Osteocyte (in vitro differentiated cells): ENCODE measurements at regions not wholly inside any gene's neighbourhood (a gene's known extent, or its start where the extent isn't known, plus 50 kb on each side); places are given as distances from the start of the nearest gene placed in this dataset.

Source experiments
- DNase-seq: peaks from one replicate; pipeline ENCODE4 v3.0.0; 2021; ENCODE audit warnings: mixed read lengths; ENCODE audit not compliant: unreplicated experiment; ENCODE audit errors: extremely low spot score
- H3K27ac Mint-ChIP-seq: one replicate; pipeline ENCODE4 v1.8.0; 2021; ENCODE audit warnings: mild to moderate bottlenecking, mixed read lengths; ENCODE audit not compliant: unreplicated experiment
- H3K27me3 Mint-ChIP-seq: one replicate; pipeline ENCODE4 v1.8.0; 2021; ENCODE audit warnings: mixed read lengths; ENCODE audit not compliant: unreplicated experiment
- H3K36me3 Mint-ChIP-seq: one replicate; pipeline ENCODE4 v1.8.0; 2021; ENCODE audit warnings: mixed read lengths; ENCODE audit not compliant: unreplicated experiment
- H3K4me1 Mint-ChIP-seq: one replicate; pipeline ENCODE4 v1.8.0; 2021; ENCODE audit warnings: mixed read lengths; ENCODE audit not compliant: unreplicated experiment
- H3K4me3 Mint-ChIP-seq: one replicate; pipeline ENCODE4 v1.8.0; 2021; ENCODE audit warnings: mild to moderate bottlenecking, moderate library complexity, mixed read lengths; ENCODE audit not compliant: unreplicated experiment
- H3K9me3 Mint-ChIP-seq: one replicate; pipeline ENCODE4 v1.8.0; 2021; ENCODE audit warnings: mixed read lengths; ENCODE audit not compliant: unreplicated experiment
- TF ChIP-seq, protein P1 (sequence below): fragments of 200-600 bp; sonication (generic); IDR thresholded peaks from 2 replicates; pipeline ENCODE4 v1.5.0; 2021; ENCODE audit warnings: antibody characterized with exemption, mild to moderate bottlenecking, moderate library complexity

DNA sequence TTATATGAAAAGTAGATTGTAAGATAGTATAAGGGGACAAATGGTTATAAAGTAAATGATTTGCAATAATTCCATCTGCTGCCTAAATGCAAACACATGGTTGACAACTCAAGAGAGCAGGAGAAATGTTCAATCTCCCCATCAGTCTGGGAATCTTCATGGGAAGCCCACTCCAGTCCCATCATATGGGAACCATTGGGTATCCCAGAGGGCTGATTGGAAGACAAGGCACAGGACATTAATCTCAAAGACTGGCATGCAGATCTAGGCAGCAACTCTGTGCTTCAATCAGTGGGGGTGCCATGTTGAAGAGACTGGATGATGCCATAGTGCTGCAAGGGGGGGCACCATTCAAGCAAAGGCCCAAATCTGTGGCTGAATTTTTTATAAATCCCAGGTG is 193.1 kb upstream of the PDE4D start:
- Mint-ChIP-seq H3K27ac (no peak overlapping the region), H3K27me3 (no peaks in the 10 kb centered on the region), H3K36me3 (no peaks in the 10 kb centered on the region), H3K4me1 (no peaks in the 10 kb centered on the region), H3K9me3 (peaks cover 19% of the 10 kb centered on the region), H3K4me3 (no peak overlapping the region)
- TF ChIP-seq, protein P1, sequence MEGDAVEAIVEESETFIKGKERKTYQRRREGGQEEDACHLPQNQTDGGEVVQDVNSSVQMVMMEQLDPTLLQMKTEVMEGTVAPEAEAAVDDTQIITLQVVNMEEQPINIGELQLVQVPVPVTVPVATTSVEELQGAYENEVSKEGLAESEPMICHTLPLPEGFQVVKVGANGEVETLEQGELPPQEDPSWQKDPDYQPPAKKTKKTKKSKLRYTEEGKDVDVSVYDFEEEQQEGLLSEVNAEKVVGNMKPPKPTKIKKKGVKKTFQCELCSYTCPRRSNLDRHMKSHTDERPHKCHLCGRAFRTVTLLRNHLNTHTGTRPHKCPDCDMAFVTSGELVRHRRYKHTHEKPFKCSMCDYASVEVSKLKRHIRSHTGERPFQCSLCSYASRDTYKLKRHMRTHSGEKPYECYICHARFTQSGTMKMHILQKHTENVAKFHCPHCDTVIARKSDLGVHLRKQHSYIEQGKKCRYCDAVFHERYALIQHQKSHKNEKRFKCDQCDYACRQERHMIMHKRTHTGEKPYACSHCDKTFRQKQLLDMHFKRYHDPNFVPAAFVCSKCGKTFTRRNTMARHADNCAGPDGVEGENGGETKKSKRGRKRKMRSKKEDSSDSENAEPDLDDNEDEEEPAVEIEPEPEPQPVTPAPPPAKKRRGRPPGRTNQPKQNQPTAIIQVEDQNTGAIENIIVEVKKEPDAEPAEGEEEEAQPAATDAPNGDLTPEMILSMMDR: no peak
- DNase-seq: no peak

DNA sequence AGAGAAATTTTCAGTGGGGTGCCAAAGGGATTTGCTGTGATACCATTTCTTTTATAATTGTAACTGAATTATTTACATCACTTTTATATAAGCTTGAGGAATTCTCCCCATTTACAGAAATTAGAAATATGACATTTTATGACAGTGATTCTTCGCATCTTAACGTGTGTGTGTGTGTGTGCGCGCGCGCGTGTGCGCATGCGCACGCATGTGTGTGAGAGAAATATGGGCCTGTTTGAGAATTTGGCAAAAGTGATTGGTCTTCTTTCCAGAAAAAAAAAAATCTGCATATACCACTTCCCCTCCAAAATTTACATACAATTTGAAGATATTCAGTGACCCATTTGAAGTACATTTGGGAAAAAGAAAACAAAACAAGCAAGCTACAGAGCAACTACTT is 190.7 kb upstream of the PDE4D start:
- H3K36me3 Mint-ChIP-seq: no peaks in the 10 kb centered on the region
- no peaks in the 10 kb centered on the region for H3K4me1 Mint-ChIP-seq

DNA sequence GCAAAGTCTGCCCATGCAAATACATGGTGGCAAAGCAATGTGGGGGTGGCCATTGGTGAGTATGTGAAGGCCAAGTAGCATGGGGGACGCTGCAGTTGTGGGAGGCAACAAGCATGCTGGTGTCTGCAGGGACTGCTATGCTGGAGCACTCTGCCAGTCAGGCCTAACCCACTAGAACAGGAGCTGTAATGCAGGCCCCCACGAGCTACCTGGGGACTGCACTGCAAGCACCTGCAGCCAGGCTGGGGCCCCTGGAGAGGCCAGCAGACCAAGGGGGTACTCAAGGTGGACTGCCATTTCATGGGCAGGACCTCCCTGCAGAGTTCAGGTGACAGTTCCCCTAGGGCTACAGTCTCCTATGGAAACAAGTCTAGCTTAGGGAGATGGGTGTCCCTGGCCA is 183.8 kb upstream of the PDE4D start:
- no peaks in the 10 kb centered on the region for H3K27me3 Mint-ChIP-seq
- peaks cover 39% of the 10 kb centered on the region for H3K9me3 Mint-ChIP-seq
- H3K4me1 Mint-ChIP-seq: no peaks in the 10 kb centered on the region
- DNase-seq: no peak
- TF ChIP-seq, protein P1: no peak
- H3K4me3 Mint-ChIP-seq: no peak overlapping the region
- no peaks in the 10 kb centered on the region for H3K36me3 Mint-ChIP-seq
- no peak overlapping the region for H3K27ac Mint-ChIP-seq

More for the DNA sequence above, 190.7 kb upstream of the PDE4D start:
- H3K9me3 Mint-ChIP-seq: peaks cover 25% of the 10 kb centered on the region
- H3K4me3 Mint-ChIP-seq: no peak overlapping the region
- H3K27ac Mint-ChIP-seq: no peak overlapping the region
- TF ChIP-seq, protein P1: no peak
- DNase-seq: no peak
- H3K27me3 Mint-ChIP-seq: no peaks in the 10 kb centered on the region

DNA sequence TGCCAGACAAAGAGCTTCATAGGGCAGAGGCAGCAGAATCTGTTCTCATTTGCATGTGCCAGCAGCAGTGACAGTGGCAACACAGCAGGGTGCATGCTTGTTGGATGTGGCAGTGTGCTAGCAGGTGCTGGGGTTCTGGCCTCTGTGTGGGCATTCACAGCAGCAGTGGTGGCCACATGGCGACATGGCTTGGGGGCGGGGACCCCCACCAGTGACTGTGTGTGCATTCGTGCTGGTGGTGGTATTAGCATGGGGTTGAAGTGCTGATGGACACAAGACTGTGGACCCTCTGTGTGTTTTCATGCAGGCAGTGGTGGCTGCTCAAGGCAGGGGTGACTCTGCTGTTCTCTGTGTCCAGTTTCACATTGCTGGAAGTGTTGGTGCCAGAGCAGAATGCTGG is 183.2 kb upstream of the PDE4D start:
- no peaks in the 10 kb centered on the region for H3K36me3 Mint-ChIP-seq
- no peak overlapping the region for H3K27ac Mint-ChIP-seq
- peak; percentile 83 for DNase-seq
- no peaks in the 10 kb centered on the region for H3K27me3 Mint-ChIP-seq
- TF ChIP-seq, protein P1: no peak
- H3K9me3 Mint-ChIP-seq: peaks cover 39% of the 10 kb centered on the region
- no peak overlapping the region for H3K4me3 Mint-ChIP-seq
- H3K4me1 Mint-ChIP-seq: no peaks in the 10 kb centered on the region

- TF ChIP-seq, protein P1: no peak
- peaks cover 4% of the 10 kb centered on the region for H3K27me3 Mint-ChIP-seq
- no peak overlapping the region for H3K4me3 Mint-ChIP-seq
- peaks cover 3% of the 10 kb centered on the region for H3K9me3 Mint-ChIP-seq
- H3K27ac Mint-ChIP-seq: no peak overlapping the region
- no peak for DNase-seq
- no peaks in the 10 kb centered on the region for H3K4me1 Mint-ChIP-seq
- H3K36me3 Mint-ChIP-seq: no peaks in the 10 kb centered on the region
Observed at GRCh38 chr5:60066502-60066901, 173.0 kb upstream of the PDE4D start.
